C4-2B (cell line): ENCODE measurements at regions not wholly inside any gene's neighbourhood (a gene's known extent, or its start where the extent isn't known, plus 50 kb on each side); places are given as distances from the start of the nearest gene placed in this dataset.

Experiments used
- H3K27ac ChIP-seq: fragments of 450-650 bp; 2 replicates; pipeline ENCODE4 v1.5.1; 2017
- ZFX ChIP-seq: fragments of 450-650 bp; IDR thresholded peaks from 2 replicates; pipeline ENCODE4 v1.6.1; 2017
- TF ChIP-seq, protein P1 (sequence below): fragments of 450-650 bp; conservative IDR thresholded peaks from 2 replicates; pipeline ENCODE4 v1.5.1; 2017; ENCODE audit warnings: mild to moderate bottlenecking

DNA sequence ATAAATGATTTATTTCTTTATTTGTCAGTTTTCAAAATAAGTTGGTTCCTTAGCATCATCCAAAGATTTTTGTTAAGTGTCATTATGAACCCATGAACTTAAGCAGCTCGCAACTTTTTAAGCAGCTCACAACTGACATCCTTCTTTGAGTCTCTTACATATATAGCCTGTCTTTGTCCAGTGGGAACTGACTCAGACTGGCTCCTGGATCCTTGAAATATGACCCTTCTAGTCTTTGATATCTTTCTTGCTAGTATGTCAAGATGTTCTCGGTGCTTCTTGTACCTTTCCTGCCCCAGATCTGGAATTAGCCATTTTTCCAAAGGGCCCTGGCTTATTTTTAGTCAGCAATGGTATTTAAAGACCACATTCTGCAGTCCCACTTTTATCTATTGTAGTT lies 53.9 kb upstream of the ARID5B start:
- no peak overlapping the region for H3K27ac ChIP-seq
- TF ChIP-seq, protein P1, sequence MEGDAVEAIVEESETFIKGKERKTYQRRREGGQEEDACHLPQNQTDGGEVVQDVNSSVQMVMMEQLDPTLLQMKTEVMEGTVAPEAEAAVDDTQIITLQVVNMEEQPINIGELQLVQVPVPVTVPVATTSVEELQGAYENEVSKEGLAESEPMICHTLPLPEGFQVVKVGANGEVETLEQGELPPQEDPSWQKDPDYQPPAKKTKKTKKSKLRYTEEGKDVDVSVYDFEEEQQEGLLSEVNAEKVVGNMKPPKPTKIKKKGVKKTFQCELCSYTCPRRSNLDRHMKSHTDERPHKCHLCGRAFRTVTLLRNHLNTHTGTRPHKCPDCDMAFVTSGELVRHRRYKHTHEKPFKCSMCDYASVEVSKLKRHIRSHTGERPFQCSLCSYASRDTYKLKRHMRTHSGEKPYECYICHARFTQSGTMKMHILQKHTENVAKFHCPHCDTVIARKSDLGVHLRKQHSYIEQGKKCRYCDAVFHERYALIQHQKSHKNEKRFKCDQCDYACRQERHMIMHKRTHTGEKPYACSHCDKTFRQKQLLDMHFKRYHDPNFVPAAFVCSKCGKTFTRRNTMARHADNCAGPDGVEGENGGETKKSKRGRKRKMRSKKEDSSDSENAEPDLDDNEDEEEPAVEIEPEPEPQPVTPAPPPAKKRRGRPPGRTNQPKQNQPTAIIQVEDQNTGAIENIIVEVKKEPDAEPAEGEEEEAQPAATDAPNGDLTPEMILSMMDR, result no peak
- no peak for TF ChIP-seq ZFX

DNA sequence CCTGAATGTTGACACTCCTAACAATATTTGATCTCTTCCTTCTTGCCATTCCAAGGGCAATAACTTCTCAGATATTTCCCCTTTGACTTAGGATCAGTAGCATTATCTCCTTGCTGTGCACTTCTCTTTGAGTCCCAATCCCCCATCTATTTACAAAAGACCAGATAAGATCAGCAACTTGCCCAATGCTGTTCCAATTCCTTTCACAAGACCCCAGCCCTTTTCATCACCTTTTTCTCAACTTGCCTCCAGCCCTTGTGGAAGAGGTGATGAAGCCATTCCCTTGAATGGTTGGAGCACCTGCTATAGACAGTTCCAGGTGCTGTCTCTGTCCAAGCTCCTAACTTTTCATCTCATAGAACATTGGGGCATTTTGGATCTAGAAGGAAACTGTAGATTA lies 51.1 kb upstream of the ARID5B start:
- no peak for TF ChIP-seq ZFX
- TF ChIP-seq, protein P1, result no peak
- no peak overlapping the region for H3K27ac ChIP-seq
